ENCODE measurements at regions not wholly inside any gene's neighbourhood (a gene's known extent, or its start where the extent isn't known, plus 50 kb on each side); places are given as distances from the start of the nearest gene placed in this dataset.
"Not testable (repeated sequence)": the region's sequence is repeated elsewhere in the genome, so short reads cannot be mapped to it uniquely, and the experiment has no call there.

GRCh38 chr5:1961952-1962595 lies 79.3 kb upstream of the IRX4 start:
- DNase-seq = no peak

GRCh38 chr5:1961304-1961946 lies 78.7 kb upstream of the IRX4 start:
- no peak for DNase-seq

GRCh38 chr5:1960595-1961303 lies 78.0 kb upstream of the IRX4 start:
- DNase-seq = no peak

GRCh38 chr5:1959725-1960581 lies 77.2 kb upstream of the IRX4 start:
- no peak for DNase-seq

- DNase-seq = no peak
Measured at GRCh38 chr5:1959231-1959630, 76.5 kb upstream of the IRX4 start.

GRCh38 chr5:1958211-1959010 lies 75.7 kb upstream of the IRX4 start:
- no peak for DNase-seq

GRCh38 chr5:1955586-1955985 lies 72.9 kb upstream of the IRX4 start:
- no peak for DNase-seq

- DNase-seq = not testable (repeated sequence)
Measured at GRCh38 chr5:1953710-1954109, 71.0 kb upstream of the IRX4 start.

- DNase-seq = no peak
Measured at GRCh38 chr5:1952444-1953099, 69.8 kb upstream of the IRX4 start.

- no peak for DNase-seq
Measured at GRCh38 chr5:1952021-1952420, 69.3 kb upstream of the IRX4 start.

- no peak for DNase-seq
Measured at GRCh38 chr5:1951165-1951816, 68.6 kb upstream of the IRX4 start.

- DNase-seq = no peak
Measured at GRCh38 chr5:1950708-1951103, 68.0 kb upstream of the IRX4 start.

- no peak for DNase-seq
Measured at GRCh38 chr5:1950096-1950707, 67.5 kb upstream of the IRX4 start.

- no peak for DNase-seq
Measured at GRCh38 chr5:1949253-1949652, 66.5 kb upstream of the IRX4 start.

GRCh38 chr5:1948663-1949191 lies 66.0 kb upstream of the IRX4 start:
- no peak for DNase-seq

- no peak for DNase-seq
Measured at GRCh38 chr5:1948111-1948510, 65.4 kb upstream of the IRX4 start.

GRCh38 chr5:1946776-1947175 lies 64.1 kb upstream of the IRX4 start:
- no peak for DNase-seq

GRCh38 chr5:1946122-1946677 lies 63.5 kb upstream of the IRX4 start:
- DNase-seq = no peak

GRCh38 chr5:1945606-1946005 lies 62.9 kb upstream of the IRX4 start:
- no peak for DNase-seq

GRCh38 chr5:1944408-1944807 lies 61.7 kb upstream of the IRX4 start:
- no peak for DNase-seq
